ENCODE measurements at regions not wholly inside any gene's neighbourhood (a gene's known extent, or its start where the extent isn't known, plus 50 kb on each side); places are given as distances from the start of the nearest gene placed in this dataset.
"Not testable (repeated sequence)": the region's sequence is repeated elsewhere in the genome, so short reads cannot be mapped to it uniquely, and the experiment has no call there.

GRCh38 chr1:189628857-189629256 lies 848.8 kb downstream of the BRINP3 start:
- 58% methylated on average over 3 of the region's 3 CpGs for WGBS (ENCODE audit: missing lambda C conversion rate)

DNA sequence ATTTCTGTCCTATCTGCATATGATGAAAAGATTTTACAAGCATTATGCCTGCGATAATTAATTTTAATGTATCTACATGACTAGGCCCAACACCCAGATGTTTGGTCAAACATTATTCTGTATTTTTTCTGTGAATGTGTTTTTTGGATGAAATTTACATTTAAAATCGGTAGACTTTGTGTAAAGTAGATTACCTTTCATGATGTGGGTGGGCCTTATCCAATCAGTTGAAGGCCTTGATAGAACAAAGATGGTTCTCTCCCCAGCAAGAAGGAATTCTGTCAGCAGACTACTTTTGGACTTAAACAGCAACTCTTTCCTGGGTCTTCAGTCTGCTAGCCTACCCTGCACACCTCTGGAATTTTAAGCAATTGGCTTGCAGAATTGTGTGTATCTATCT lies 844.0 kb downstream of the BRINP3 start:
- TF ChIP-seq CBX8 (IDR thresholded peaks at IDR 0.05) (no peak), SMC3 (IDR thresholded peaks at IDR 0.05) (no peak), NPAS2 (CRISPR knock-in tag; IDR thresholded peaks at IDR 0.05; ENCODE audit: borderline replicate concordance) (no peak), MAFK (IDR thresholded peaks at IDR 0.05; ENCODE audit: partially characterized antibody) (no peak), CHD2 (IDR thresholded peaks at IDR 0.05; ENCODE audit: low read length, partially characterized antibody) (no peak)
- H3K4me3 ChIP-seq = no peak overlapping the region
- WGBS (ENCODE audit: missing lambda C conversion rate) = 88% methylated on average over 2 of the region's 2 CpGs
- no peak overlapping the region for H3K4me2 ChIP-seq
- ChIA-PET CTCF (no interaction called here), POLR2A (no interaction called here)
- DNase-seq (ENCODE audit: low read depth in 1 of 2, low spot score in 1 of 2) (no peak), ATAC-seq (no peak), FAIRE-seq (no peak)
- H3K4me1 ChIP-seq = peaks cover 8% of the 10 kb centered on the region; the same call in 2 of the 3 replicates
- H3K9me3 ChIP-seq = no peaks in the 10 kb centered on the region
- H3K27ac ChIP-seq = no peak overlapping the region

More at GRCh38 chr1:189628857-189629256, 848.8 kb downstream of the BRINP3 start:
- no peak for FAIRE-seq
- H3K4me1 ChIP-seq = peaks cover 8% of the 10 kb centered on the region; the same call in 2 of the 3 replicates
- no peak overlapping the region for H3K4me2 ChIP-seq
- CTCF ChIA-PET = no interaction called here
- no peak for DNase-seq (ENCODE audit: low read depth in 1 of 2, low spot score in 1 of 2)
- H3K27ac ChIP-seq = 0 out of 6 replicates have a peak overlapping the region, but pooled peaks of 1 of the 2 experiments have one; percentile 37
- no peak for ATAC-seq
- H3K4me3 ChIP-seq = no peak overlapping the region
- no peaks in the 10 kb centered on the region for H3K9me3 ChIP-seq
- POLR2A ChIA-PET = no interaction called here
- TF ChIP-seq MAZ (IDR thresholded peaks at IDR 0.05; ENCODE audit: borderline replicate concordance, low read depth, low read length) (no peak), FOSL2 (IDR thresholded peaks at IDR 0.05) (no peak), FOSL2 (CRISPR knock-in tag; IDR thresholded peaks at IDR 0.05) (no peak), CHD2 (IDR thresholded peaks at IDR 0.05; ENCODE audit: low read length, partially characterized antibody) (no peak), SREBF2 (IDR thresholded peaks at IDR 0.05) (no peak)

DNA sequence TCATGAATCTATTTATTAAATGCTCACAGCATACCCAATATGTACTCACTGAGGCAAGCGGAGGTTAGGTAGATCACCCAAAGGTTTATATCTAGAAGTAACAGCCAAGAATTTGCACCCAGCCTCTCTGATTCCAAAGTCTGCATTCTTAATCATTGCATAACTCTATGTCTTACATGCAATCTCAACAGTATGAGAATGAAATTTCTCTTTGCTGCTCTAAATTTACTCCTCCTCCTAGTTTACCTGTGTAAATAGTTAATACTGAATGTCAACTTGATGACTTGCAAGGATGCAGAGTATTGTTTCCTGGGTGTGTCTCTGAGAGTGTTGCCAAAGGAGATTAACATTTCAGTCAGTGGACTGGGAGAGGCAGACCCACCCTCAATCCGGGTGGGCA lies 840.6 kb downstream of the BRINP3 start:
- H3K27ac ChIP-seq = peak overlapping the region in 1 of 2 experiments; percentile 40; a peak in 2 of 6 replicates
- ATAC-seq (peak; percentile 30 to 59; a peak in 4 of 6 replicates), DNase-seq (ENCODE audit: low read depth in 1 of 2, low spot score in 1 of 2) (peak in 1 of 2 experiments; percentile 60), FAIRE-seq (peak; percentile 13)
- no peak overlapping the region for H3K4me3 ChIP-seq
- H3K4me2 ChIP-seq = peak overlapping the region; percentile 34
- POLR2A ChIA-PET = no interaction called here
- WGBS (ENCODE audit: missing lambda C conversion rate) = 25% methylated on average over 2 of the region's 2 CpGs
- H3K4me1 ChIP-seq = peaks cover 8% of the 10 kb centered on the region; the same call in 2 of the 3 replicates
- TF ChIP-seq JUNB (IDR thresholded peaks at IDR 0.05) (0 out of 2 replicates have a peak, but pooled peaks have one; percentile 21), MAX (IDR thresholded peaks at IDR 0.05) (no peak), ZC3H11A (IDR thresholded peaks at IDR 0.05) (no peak), EP300 (IDR thresholded peaks at IDR 0.05) (0 out of 5 replicates have a peak, but pooled peaks have one; percentile 9 to 26), CEBPB (IDR thresholded peaks at IDR 0.05) (peak; percentile 53 to 60; a peak in 2 of 4 replicates), E2F6 (IDR thresholded peaks at IDR 0.05; ENCODE audit: borderline replicate concordance, low read depth) (no peak), SMC3 (IDR thresholded peaks at IDR 0.05) (0 out of 3 replicates have a peak, but pooled peaks have one; percentile 8)
- TF ChIP-seq, protein P1, sequence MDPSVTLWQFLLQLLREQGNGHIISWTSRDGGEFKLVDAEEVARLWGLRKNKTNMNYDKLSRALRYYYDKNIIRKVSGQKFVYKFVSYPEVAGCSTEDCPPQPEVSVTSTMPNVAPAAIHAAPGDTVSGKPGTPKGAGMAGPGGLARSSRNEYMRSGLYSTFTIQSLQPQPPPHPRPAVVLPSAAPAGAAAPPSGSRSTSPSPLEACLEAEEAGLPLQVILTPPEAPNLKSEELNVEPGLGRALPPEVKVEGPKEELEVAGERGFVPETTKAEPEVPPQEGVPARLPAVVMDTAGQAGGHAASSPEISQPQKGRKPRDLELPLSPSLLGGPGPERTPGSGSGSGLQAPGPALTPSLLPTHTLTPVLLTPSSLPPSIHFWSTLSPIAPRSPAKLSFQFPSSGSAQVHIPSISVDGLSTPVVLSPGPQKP (IDR thresholded peaks at IDR 0.05; ENCODE audit: low read depth, low read length) = no peak
- CTCF ChIA-PET = no interaction called here
- no peaks in the 10 kb centered on the region for H3K9me3 ChIP-seq

- H3K4me3 ChIP-seq; POLR2A ChIA-PET; H3K4me2 ChIP-seq; H3K27ac ChIP-seq; DNase-seq (ENCODE audit: low read depth in 1 of 2, low spot score in 1 of 2); ATAC-seq; CTCF ChIA-PET; FAIRE-seq; H3K4me1 ChIP-seq; H3K9me3 ChIP-seq: not testable (repeated sequence)
- WGBS (ENCODE audit: missing lambda C conversion rate) = 85% methylated on average over 5 of the region's 5 CpGs
Observed at GRCh38 chr1:189644156-189644555, 833.5 kb downstream of the BRINP3 start.

DNA sequence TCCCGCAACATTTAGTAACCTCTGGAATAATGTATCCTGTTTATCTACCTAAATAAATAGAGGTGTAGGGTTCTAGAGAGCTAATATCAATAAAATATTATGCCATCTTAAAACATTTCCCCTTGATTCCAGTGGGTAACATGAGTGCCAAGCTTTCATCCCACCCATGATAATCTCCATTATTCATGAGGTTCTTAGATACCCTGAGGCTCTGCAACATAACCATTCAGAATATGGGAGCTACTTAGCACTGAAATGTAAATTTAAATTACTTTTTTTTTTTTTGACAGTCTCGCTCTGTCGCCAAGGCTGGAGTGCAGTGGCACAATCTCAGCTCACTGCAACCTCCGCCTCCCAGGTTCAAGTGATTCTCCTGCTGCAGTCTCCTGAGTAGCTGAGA lies 832.7 kb downstream of the BRINP3 start:
- ChIA-PET CTCF (interaction anchor here (1.1 kb wide), 1 partner anchor 42 kb away, joined by 3 read pairs; no protein-coding TSS in a partner anchor), POLR2A (no interaction called here)
- WGBS (ENCODE audit: missing lambda C conversion rate) = 96% methylated on average over 4 of the region's 4 CpGs
- Histone ChIP-seq H3K4me1 (no peaks in the 10 kb centered on the region), H3K9me3 (no peaks in the 10 kb centered on the region), H3K4me2 (no peak overlapping the region), H3K4me3 (no peak overlapping the region), H3K27ac (no peak overlapping the region)
- ATAC-seq (no peak), FAIRE-seq (no peak), DNase-seq (ENCODE audit: low read depth in 1 of 2, low spot score in 1 of 2) (no peak)
- TF ChIP-seq CHD2 (IDR thresholded peaks at IDR 0.05; ENCODE audit: low read length, partially characterized antibody) = no peak
- no peak for TF ChIP-seq CTCF (IDR thresholded peaks at IDR 0.05)
- no peak for TF ChIP-seq POLR2AphosphoS2 (conservative IDR thresholded peaks at IDR 0.05; ENCODE audit: low read length)
- no peak for TF ChIP-seq SMC3 (IDR thresholded peaks at IDR 0.05)
- no peak for TF ChIP-seq NR3C1 (IDR thresholded peaks at IDR 0.05)
- no peak for TF ChIP-seq CHD4 (IDR thresholded peaks at IDR 0.05; ENCODE audit: borderline replicate concordance)
- no peak for TF ChIP-seq BCL3 (IDR thresholded peaks at IDR 0.05)

All from A549 (cell line).